ENCODE measurements at regions not wholly inside any gene's neighbourhood (a gene's known extent, or its start where the extent isn't known, plus 50 kb on each side); places are given as distances from the start of the nearest gene placed in this dataset.

GRCh38 chr16:86202760-86203426 is 303.9 kb downstream of the IRF8 start:
- H3K27ac ChIP-seq: peak overlapping the region; percentile 14 to 96 (median 90)

GRCh38 chr16:86203557-86204275 is 304.8 kb downstream of the IRF8 start:
- H3K27ac ChIP-seq: no peak overlapping the region
- TF ChIP-seq POLR2AphosphoS5 (IDR thresholded peaks at IDR 0.05) (no peak), CTCF (IDR thresholded peaks at IDR 0.05) (no peak), POLR2A (IDR thresholded peaks at IDR 0.05) (no peak), EP300 (IDR thresholded peaks at IDR 0.05) (no peak)
- DNase-seq: no peak
- H3K36me3 ChIP-seq: no peaks in the 10 kb centered on the region
- H3K4me1 ChIP-seq: peaks cover 0 to 32% (median 28%) of the 10 kb centered on the region in 4 donors
- H3K27me3 ChIP-seq: no peaks in the 10 kb centered on the region
- H3K4me3 ChIP-seq: no peak overlapping the region
- WGBS, 2 donors: 81 to 85% methylated on average over 19 of the region's 19 CpGs
- no peaks in the 10 kb centered on the region for H3K9me3 ChIP-seq
- intact Hi-C loops (cut with DNase I): loop anchor here (1.0 kb wide), 1 partner anchor 95 kb away; no protein-coding TSS in a partner anchor

More at GRCh38 chr16:86202760-86203426, 303.9 kb downstream of the IRF8 start:
- no peak for TF ChIP-seq CTCF (IDR thresholded peaks at IDR 0.05)
- no peak overlapping the region for H3K4me3 ChIP-seq
- H3K27me3 ChIP-seq: no peaks in the 10 kb centered on the region
- no peak for DNase-seq
- H3K4me1 ChIP-seq: peaks cover 0 to 40% (median 35%) of the 10 kb centered on the region in 4 donors
- 75 to 81% methylated on average over 11 of the region's 11 CpGs for WGBS, 2 donors
- intact Hi-C loops (cut with DNase I): loop anchor here (1.0 kb wide), 1 partner anchor 95 kb away; no protein-coding TSS in a partner anchor
- no peaks in the 10 kb centered on the region for H3K36me3 ChIP-seq
- no peaks in the 10 kb centered on the region for H3K9me3 ChIP-seq

GRCh38 chr16:86205521-86206245 is 304.6 kb upstream of the FOXF1 start:
- Histone ChIP-seq H3K4me3 (no peak overlapping the region), H3K9me3 (no peaks in the 10 kb centered on the region), H3K27me3 (no peaks in the 10 kb centered on the region), H3K4me1 (peaks cover 0 to 18% (median 16%) of the 10 kb centered on the region in 4 donors), H3K27ac (no peak overlapping the region), H3K36me3 (no peaks in the 10 kb centered on the region)
- DNase-seq: no peak
- WGBS, 2 donors: 78 to 81% methylated on average over 16 of the region's 16 CpGs
- intact Hi-C loops (cut with DNase I): no loop called here
- no peak for TF ChIP-seq POLR2A (IDR thresholded peaks at IDR 0.05)
- TF ChIP-seq POLR2AphosphoS5 (IDR thresholded peaks at IDR 0.05): no peak
- no peak for TF ChIP-seq EP300 (IDR thresholded peaks at IDR 0.05)
- TF ChIP-seq CTCF (IDR thresholded peaks at IDR 0.05): no peak

GRCh38 chr16:86207350-86207749 is 303.0 kb upstream of the FOXF1 start:
- WGBS, 2 donors: 55 to 78% methylated on average over 5 of the region's 5 CpGs
- H3K27ac ChIP-seq: no peak overlapping the region
- intact Hi-C loops (cut with DNase I): no loop called here
- H3K4me3 ChIP-seq: no peak overlapping the region
- no peaks in the 10 kb centered on the region for H3K27me3 ChIP-seq
- TF ChIP-seq POLR2A (IDR thresholded peaks at IDR 0.05) (no peak), CTCF (IDR thresholded peaks at IDR 0.05) (no peak), EP300 (IDR thresholded peaks at IDR 0.05) (no peak), POLR2AphosphoS5 (IDR thresholded peaks at IDR 0.05) (no peak)
- H3K9me3 ChIP-seq: no peaks in the 10 kb centered on the region
- H3K36me3 ChIP-seq: no peaks in the 10 kb centered on the region
- peaks cover 0 to 1% (median 0%) of the 10 kb centered on the region in 4 donors for H3K4me1 ChIP-seq
- no peak for DNase-seq

Data from sigmoid colon (tissue), 6 donors.